ENCODE measurements at regions not wholly inside any gene's neighbourhood (a gene's known extent, or its start where the extent isn't known, plus 50 kb on each side); places are given as distances from the start of the nearest gene placed in this dataset.

- Histone ChIP-seq H3K27ac (ENCODE audit: insufficient read depth, low read depth, low read length, poor library complexity, severe bottlenecking) (no peak overlapping the region), H3K36me3 (ENCODE audit: control insufficient read depth, insufficient read depth, low read length) (no peaks in the 10 kb centered on the region), H3K4me1 (ENCODE audit: control insufficient read depth, insufficient read depth, low read length) (peaks cover 5% of the 10 kb centered on the region), H3K4me3 (ENCODE audit: insufficient read depth, low read depth, low read length) (no peak overlapping the region), H3K27me3 (ENCODE audit: control insufficient read depth, insufficient read depth, low read length, poor library complexity, severe bottlenecking) (no peaks in the 10 kb centered on the region), H3K9me3 (ENCODE audit: control insufficient read depth, low read length) (no peaks in the 10 kb centered on the region)
- 96 to 97% methylated on average over 3 of the region's 3 CpGs for WGBS, 2 experiments
Measured at GRCh38 chr2:129480790-129481189, 498.7 kb upstream of the RAB6C start.

GRCh38 chr2:129481306-129482219 lies 497.9 kb upstream of the RAB6C start:
- Histone ChIP-seq H3K27ac (ENCODE audit: insufficient read depth, low read depth, low read length, poor library complexity, severe bottlenecking) (no peak overlapping the region), H3K4me3 (ENCODE audit: insufficient read depth, low read depth, low read length) (no peak overlapping the region), H3K4me1 (ENCODE audit: control insufficient read depth, insufficient read depth, low read length) (peaks cover 5% of the 10 kb centered on the region), H3K27me3 (ENCODE audit: control insufficient read depth, insufficient read depth, low read length, poor library complexity, severe bottlenecking) (no peaks in the 10 kb centered on the region), H3K9me3 (ENCODE audit: control insufficient read depth, low read length) (no peaks in the 10 kb centered on the region), H3K36me3 (ENCODE audit: control insufficient read depth, insufficient read depth, low read length) (no peaks in the 10 kb centered on the region)
- WGBS, 2 experiments: 92 to 94% methylated on average over 7 of the region's 7 CpGs

- H3K4me3 ChIP-seq (ENCODE audit: insufficient read depth, low read depth, low read length): no peak overlapping the region
- WGBS, 2 experiments: 92 to 95% methylated on average over 6 of the region's 6 CpGs
- H3K9me3 ChIP-seq (ENCODE audit: control insufficient read depth, low read length): no peaks in the 10 kb centered on the region
- H3K36me3 ChIP-seq (ENCODE audit: control insufficient read depth, insufficient read depth, low read length): no peaks in the 10 kb centered on the region
- H3K4me1 ChIP-seq (ENCODE audit: control insufficient read depth, insufficient read depth, low read length): peaks cover 5% of the 10 kb centered on the region
- H3K27ac ChIP-seq (ENCODE audit: insufficient read depth, low read depth, low read length, poor library complexity, severe bottlenecking): no peak overlapping the region
- no peaks in the 10 kb centered on the region for H3K27me3 ChIP-seq (ENCODE audit: control insufficient read depth, insufficient read depth, low read length, poor library complexity, severe bottlenecking)
Measured at GRCh38 chr2:129482626-129483025, 496.8 kb upstream of the RAB6C start.

DNA sequence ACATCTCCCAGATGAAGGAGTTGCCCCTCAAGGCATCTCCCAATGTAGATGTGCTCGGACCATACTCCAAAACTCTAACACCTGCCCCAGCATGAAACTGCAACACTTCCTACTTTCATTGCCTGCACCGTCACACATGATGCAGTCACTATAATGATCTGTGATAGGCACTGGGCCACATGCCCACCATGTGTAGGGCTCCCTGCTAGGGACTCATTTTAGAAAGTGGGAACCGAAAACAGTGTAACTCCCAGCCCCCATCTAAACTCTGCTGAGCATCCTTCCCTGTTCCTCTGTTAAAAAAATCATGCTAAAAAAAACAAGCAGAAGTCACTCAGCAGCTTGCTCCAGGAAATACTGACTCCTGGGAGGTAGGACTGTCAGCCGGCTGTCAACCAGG lies 496.1 kb upstream of the RAB6C start:
- 90 to 92% methylated on average over 4 of the region's 4 CpGs for WGBS, 2 experiments
- Histone ChIP-seq H3K27me3 (ENCODE audit: control insufficient read depth, insufficient read depth, low read length, poor library complexity, severe bottlenecking) (no peaks in the 10 kb centered on the region), H3K36me3 (ENCODE audit: control insufficient read depth, insufficient read depth, low read length) (no peaks in the 10 kb centered on the region), H3K4me3 (ENCODE audit: insufficient read depth, low read depth, low read length) (no peak overlapping the region), H3K9me3 (ENCODE audit: control insufficient read depth, low read length) (no peaks in the 10 kb centered on the region), H3K4me1 (ENCODE audit: control insufficient read depth, insufficient read depth, low read length) (peaks cover 5% of the 10 kb centered on the region), H3K27ac (ENCODE audit: insufficient read depth, low read depth, low read length, poor library complexity, severe bottlenecking) (no peak overlapping the region)

DNA sequence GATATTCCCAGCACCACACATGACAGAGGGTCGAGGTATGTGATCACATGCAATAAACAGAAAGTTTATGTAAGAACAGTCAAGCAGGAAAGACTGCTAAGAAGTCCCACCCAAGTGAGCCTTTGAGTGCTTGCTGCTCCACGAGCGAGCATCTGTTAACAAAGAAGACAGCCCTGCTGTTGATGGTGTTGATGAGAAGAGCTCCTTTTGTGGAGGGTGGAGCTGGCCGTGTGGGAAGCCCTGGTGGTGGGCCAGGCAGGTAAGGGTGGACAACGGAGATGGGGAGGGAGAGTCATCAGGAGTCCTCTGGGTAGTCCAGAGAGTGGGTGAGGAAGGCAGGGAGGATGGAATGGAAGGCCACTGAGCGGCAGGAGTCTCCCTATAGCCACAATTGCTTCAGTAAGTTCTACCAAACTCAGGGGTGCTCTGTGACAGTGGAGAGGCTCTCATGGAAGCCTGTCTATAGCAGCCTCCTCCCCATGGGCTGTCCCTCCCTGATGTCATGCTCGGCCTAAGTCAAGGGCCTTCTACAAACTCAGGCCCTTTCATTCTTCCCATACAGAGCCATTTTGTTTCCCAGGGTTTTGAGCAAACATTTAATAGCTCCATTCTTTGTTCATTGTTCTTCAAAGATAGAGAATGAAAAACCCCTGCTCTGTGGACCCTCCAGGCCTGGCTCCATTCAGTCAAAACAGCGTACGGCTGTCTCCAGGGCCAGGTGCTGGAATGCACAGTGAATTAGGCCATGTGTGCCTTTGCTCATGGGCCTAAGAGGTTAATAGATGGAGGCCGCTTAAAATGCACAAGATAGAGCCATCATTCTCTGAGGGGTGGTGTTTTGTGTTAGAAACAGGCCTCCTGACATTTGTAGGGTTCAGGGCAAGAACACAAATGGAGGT lies 494.2 kb upstream of the RAB6C start:
- no peaks in the 10 kb centered on the region for H3K4me1 ChIP-seq (ENCODE audit: control insufficient read depth, insufficient read depth, low read length)
- WGBS, 2 experiments: 89 to 93% methylated on average over 10 of the region's 10 CpGs
- no peaks in the 10 kb centered on the region for H3K27me3 ChIP-seq (ENCODE audit: control insufficient read depth, insufficient read depth, low read length, poor library complexity, severe bottlenecking)
- H3K27ac ChIP-seq (ENCODE audit: insufficient read depth, low read depth, low read length, poor library complexity, severe bottlenecking): no peak overlapping the region
- H3K4me3 ChIP-seq (ENCODE audit: insufficient read depth, low read depth, low read length): no peak overlapping the region
- no peaks in the 10 kb centered on the region for H3K9me3 ChIP-seq (ENCODE audit: control insufficient read depth, low read length)
- no peaks in the 10 kb centered on the region for H3K36me3 ChIP-seq (ENCODE audit: control insufficient read depth, insufficient read depth, low read length)

DNA sequence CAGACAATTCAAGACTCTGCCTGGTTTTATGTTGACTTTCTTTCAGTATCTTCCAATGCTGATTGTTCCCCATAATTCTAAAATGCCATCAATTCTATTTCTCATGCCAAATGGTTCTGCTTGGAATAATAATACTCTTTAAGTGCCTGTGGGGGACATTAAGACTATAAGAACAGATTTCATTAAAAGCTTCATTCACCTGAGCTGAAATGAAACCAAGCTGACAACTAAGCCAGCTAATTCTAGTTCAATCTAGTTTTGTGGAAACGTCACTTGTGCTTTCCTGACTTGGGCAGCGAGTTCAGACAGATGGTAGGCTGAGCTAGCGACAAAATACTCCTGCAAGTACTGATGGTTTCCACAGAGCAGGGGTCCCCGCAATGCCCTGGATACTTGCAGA lies 491.1 kb upstream of the RAB6C start:
- Histone ChIP-seq H3K27me3 (ENCODE audit: control insufficient read depth, insufficient read depth, low read length, poor library complexity, severe bottlenecking) (no peaks in the 10 kb centered on the region), H3K4me3 (ENCODE audit: insufficient read depth, low read depth, low read length) (no peak overlapping the region), H3K9me3 (ENCODE audit: control insufficient read depth, low read length) (no peaks in the 10 kb centered on the region), H3K27ac (ENCODE audit: insufficient read depth, low read depth, low read length, poor library complexity, severe bottlenecking) (no peak overlapping the region), H3K4me1 (ENCODE audit: control insufficient read depth, insufficient read depth, low read length) (no peaks in the 10 kb centered on the region), H3K36me3 (ENCODE audit: control insufficient read depth, insufficient read depth, low read length) (no peaks in the 10 kb centered on the region)
- 95 to 96% methylated on average over 4 of the region's 4 CpGs for WGBS, 2 experiments

- WGBS, 2 experiments: 93 to 96% methylated on average over 7 of the region's 7 CpGs
Measured at GRCh38 chr2:129490641-129491040, 488.8 kb upstream of the RAB6C start.

GRCh38 chr2:129491308-129491707 lies 488.2 kb upstream of the RAB6C start:
- Histone ChIP-seq H3K9me3 (ENCODE audit: control insufficient read depth, low read length) (no peaks in the 10 kb centered on the region), H3K4me3 (ENCODE audit: insufficient read depth, low read depth, low read length) (no peak overlapping the region), H3K4me1 (ENCODE audit: control insufficient read depth, insufficient read depth, low read length) (no peaks in the 10 kb centered on the region), H3K27me3 (ENCODE audit: control insufficient read depth, insufficient read depth, low read length, poor library complexity, severe bottlenecking) (no peaks in the 10 kb centered on the region), H3K36me3 (ENCODE audit: control insufficient read depth, insufficient read depth, low read length) (no peaks in the 10 kb centered on the region), H3K27ac (ENCODE audit: insufficient read depth, low read depth, low read length, poor library complexity, severe bottlenecking) (no peak overlapping the region)
- WGBS, 2 experiments: 83 to 92% methylated on average over 2 of the region's 2 CpGs

More at GRCh38 chr2:129490641-129491040, 488.8 kb upstream of the RAB6C start:
- no peak overlapping the region for H3K4me3 ChIP-seq (ENCODE audit: insufficient read depth, low read depth, low read length)
- no peaks in the 10 kb centered on the region for H3K9me3 ChIP-seq (ENCODE audit: control insufficient read depth, low read length)
- H3K27me3 ChIP-seq (ENCODE audit: control insufficient read depth, insufficient read depth, low read length, poor library complexity, severe bottlenecking): no peaks in the 10 kb centered on the region
- H3K36me3 ChIP-seq (ENCODE audit: control insufficient read depth, insufficient read depth, low read length): no peaks in the 10 kb centered on the region
- H3K27ac ChIP-seq (ENCODE audit: insufficient read depth, low read depth, low read length, poor library complexity, severe bottlenecking): no peak overlapping the region
- no peaks in the 10 kb centered on the region for H3K4me1 ChIP-seq (ENCODE audit: control insufficient read depth, insufficient read depth, low read length)

DNA sequence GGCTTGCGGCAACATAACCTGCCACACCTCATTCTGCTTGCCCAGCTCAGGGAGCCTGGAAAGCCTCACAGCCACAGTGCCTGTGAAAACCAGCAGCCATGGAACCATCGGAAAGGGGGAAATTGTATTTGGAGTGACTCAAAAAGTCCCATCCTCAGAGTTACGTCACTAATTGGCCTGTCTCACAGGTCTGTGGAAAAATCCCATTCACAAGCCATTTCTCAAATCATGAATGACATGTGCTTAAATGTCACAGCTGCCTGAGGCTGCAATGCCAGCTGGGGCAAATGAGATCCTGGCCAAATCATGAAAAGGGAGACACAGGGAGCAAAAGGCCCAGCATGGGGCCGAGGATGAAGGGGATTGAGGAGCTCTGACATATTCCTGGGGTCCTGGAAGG lies 486.9 kb upstream of the RAB6C start:
- no peaks in the 10 kb centered on the region for H3K27me3 ChIP-seq (ENCODE audit: control insufficient read depth, insufficient read depth, low read length, poor library complexity, severe bottlenecking)
- H3K4me1 ChIP-seq (ENCODE audit: control insufficient read depth, insufficient read depth, low read length): no peaks in the 10 kb centered on the region
- H3K27ac ChIP-seq (ENCODE audit: insufficient read depth, low read depth, low read length, poor library complexity, severe bottlenecking): no peak overlapping the region
- no peak overlapping the region for H3K4me3 ChIP-seq (ENCODE audit: insufficient read depth, low read depth, low read length)
- no peaks in the 10 kb centered on the region for H3K9me3 ChIP-seq (ENCODE audit: control insufficient read depth, low read length)
- no peaks in the 10 kb centered on the region for H3K36me3 ChIP-seq (ENCODE audit: control insufficient read depth, insufficient read depth, low read length)
- WGBS, 2 experiments: 85 to 90% methylated on average over 4 of the region's 4 CpGs

DNA sequence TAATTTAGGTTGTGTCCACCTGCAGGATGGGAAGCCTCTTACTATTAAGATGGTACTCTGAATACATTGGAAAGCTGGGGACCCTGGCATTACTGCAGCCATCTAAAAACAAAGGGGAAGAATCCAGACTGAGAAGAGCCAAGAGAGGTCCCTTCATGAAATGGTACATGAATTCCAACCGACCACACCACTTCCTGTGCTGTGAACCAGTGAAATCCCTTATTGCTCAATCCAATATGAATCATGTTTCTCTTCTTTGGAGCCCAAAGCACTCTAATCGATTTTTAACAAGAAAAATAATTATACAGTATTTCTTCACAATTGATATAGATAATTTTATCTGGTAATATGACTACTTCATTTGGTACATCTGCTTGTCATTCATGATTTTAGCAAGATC lies 479.7 kb upstream of the RAB6C start:
- no peak overlapping the region for H3K27ac ChIP-seq (ENCODE audit: insufficient read depth, low read depth, low read length, poor library complexity, severe bottlenecking)
- H3K27me3 ChIP-seq (ENCODE audit: control insufficient read depth, insufficient read depth, low read length, poor library complexity, severe bottlenecking): no peaks in the 10 kb centered on the region
- WGBS, 2 experiments: 79 to 90% methylated on average over 1 of the region's 2 CpGs
- no peaks in the 10 kb centered on the region for H3K4me1 ChIP-seq (ENCODE audit: control insufficient read depth, insufficient read depth, low read length)
- no peak overlapping the region for H3K4me3 ChIP-seq (ENCODE audit: insufficient read depth, low read depth, low read length)
- H3K9me3 ChIP-seq (ENCODE audit: control insufficient read depth, low read length): no peaks in the 10 kb centered on the region
- no peaks in the 10 kb centered on the region for H3K36me3 ChIP-seq (ENCODE audit: control insufficient read depth, insufficient read depth, low read length)
